ENCODE measurements at regions not wholly inside any gene's neighbourhood (a gene's known extent, or its start where the extent isn't known, plus 50 kb on each side); places are given as distances from the start of the nearest gene placed in this dataset.

DNA sequence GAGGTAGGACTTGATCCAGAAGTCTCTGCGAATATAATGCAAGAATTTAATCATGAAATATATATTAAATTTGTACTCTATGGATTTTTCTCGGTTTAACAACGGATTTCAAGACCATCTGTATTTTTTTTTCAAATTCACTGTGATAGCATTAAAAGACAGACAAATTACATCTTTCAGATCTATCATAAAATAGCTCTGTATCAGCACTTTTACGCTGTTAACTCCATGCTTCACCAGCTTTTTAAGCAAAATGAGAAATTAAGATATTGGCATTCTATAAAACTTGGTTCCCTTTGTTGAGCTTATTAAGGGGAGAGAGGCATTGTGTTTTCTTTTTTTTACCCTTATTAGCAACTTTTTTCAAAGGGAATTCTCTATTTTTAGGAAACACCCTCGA is 1377.6 kb upstream of the NXPH2 start:
- no peak for TF ChIP-seq POLR2A (IDR thresholded peaks at IDR 0.05)
- no peak for TF ChIP-seq CTCF (IDR thresholded peaks at IDR 0.05)

Data from testis (tissue), 2 donors.